CD14-positive monocyte (primary cell): ENCODE measurements at regions not wholly inside any gene's neighbourhood (a gene's known extent, or its start where the extent isn't known, plus 50 kb on each side); places are given as distances from the start of the nearest gene placed in this dataset.

Experiments used
- DNase-seq, 3 donors: peaks; one replicate each; pipeline ENCODE4 v3.0.0-alpha.2; 2011 to 2022
- H2AFZ ChIP-seq: 2 replicates; pipeline ENCODE4 v1.6.0; 2012; ENCODE audit warnings: mild to moderate bottlenecking, low read depth, low read length, inconsistent platforms; ENCODE audit not compliant: insufficient read depth, poor library complexity, severe bottlenecking
- H3K27ac ChIP-seq, 2 donors: 1 replicate in 1 of 2; 2 replicates in 1 of 2; pipeline ENCODE4 v1.5.1; 2012 to 2013; ENCODE audit warnings: low read length in 2 of 2, control low read depth in 1 of 2, inconsistent platforms in 1 of 2, low read depth in 1 of 2, mild to moderate bottlenecking in 1 of 2
- H3K27me3 ChIP-seq, 2 donors: one replicate each; pipeline versions ENCODE4 v1.6.0 to v1.6.1; 2011 to 2013; ENCODE audit warnings: low read length in 2 of 2; ENCODE audit not compliant: control insufficient read depth in 2 of 2, insufficient read depth in 2 of 2
- H3K36me3 ChIP-seq, 2 donors: replicated peaks in 1 of 2; 1 replicate in 1 of 2; 2 replicates in 1 of 2; pipeline versions ENCODE4 v1.5.1 to v1.6.1; 2012 to 2013; ENCODE audit warnings: low read length in 2 of 2, control low read depth in 1 of 2, inconsistent platforms in 1 of 2, mild to moderate bottlenecking in 1 of 2; ENCODE audit not compliant: insufficient read depth in 2 of 2, control insufficient read depth in 1 of 2
- H3K4me1 ChIP-seq, 2 donors: 1 replicate in 1 of 2; 2 replicates in 1 of 2; pipeline versions ENCODE4 v1.5.1 to v1.6.1; 2012 to 2013; ENCODE audit warnings: low read length in 2 of 2, control low read depth in 1 of 2, inconsistent platforms in 1 of 2, mild to moderate bottlenecking in 1 of 2, moderate library complexity in 1 of 2; ENCODE audit not compliant: insufficient read depth in 2 of 2, control insufficient read depth in 1 of 2
- H3K4me2 ChIP-seq: replicated peaks from 2 replicates; pipeline ENCODE3; 2012; ENCODE audit warnings: low read length, moderate library complexity, mild to moderate bottlenecking; ENCODE audit not compliant: poor library complexity, severe bottlenecking; ENCODE audit errors: extremely low read depth
- H3K4me3 ChIP-seq, 3 experiments: fragments of 200-600 bp in 1 of 3; sonication (generic) in 1 of 3; replicated peaks in 1 of 3; 1 replicate in 2 of 3; 2 replicates in 1 of 3; pipeline ENCODE4 v1.5.1; 2011 to 2013; ENCODE audit warnings: low read length in 3 of 3, mild to moderate bottlenecking in 3 of 3, control low read depth in 2 of 3, low read depth in 2 of 3, inconsistent platforms in 1 of 3, moderate library complexity in 1 of 3
- H3K79me2 ChIP-seq: 2 replicates; pipeline ENCODE4 v1.6.0; 2012; ENCODE audit warnings: mild to moderate bottlenecking, control low read depth, inconsistent platforms, low read length, moderate library complexity; ENCODE audit not compliant: insufficient read depth
- H3K9ac ChIP-seq: 2 replicates; pipeline ENCODE4 v1.6.0; 2017; ENCODE audit warnings: low read length, mild to moderate bottlenecking; ENCODE audit not compliant: insufficient read depth, poor library complexity, severe bottlenecking
- H3K9me3 ChIP-seq, 2 donors: replicated peaks in 1 of 2; 1 replicate in 1 of 2; 2 replicates in 1 of 2; pipeline versions ENCODE4 v1.5.1 to v1.6.1; 2012 to 2013; ENCODE audit warnings: low read length in 2 of 2, control low read depth in 1 of 2; ENCODE audit not compliant: control insufficient read depth in 1 of 2, insufficient read depth in 1 of 2
- H4K20me1 ChIP-seq: 2 replicates; pipeline ENCODE4 v1.6.0; 2012; ENCODE audit warnings: mild to moderate bottlenecking, low read length, control low read depth, moderate library complexity; ENCODE audit not compliant: insufficient read depth
- H3K27ac Mint-ChIP-seq, 7 donors: one replicate each; pipeline ENCODE4 v1.8.0; 2020; ENCODE audit warnings: mild to moderate bottlenecking in 7 of 7, mixed read lengths in 7 of 7, moderate library complexity in 6 of 7, inconsistent platforms in 2 of 7
- H3K27me3 Mint-ChIP-seq, 3 donors: one replicate each; pipeline ENCODE4 v1.8.0; 2021 to 2022; ENCODE audit warnings: low read depth in 3 of 3, mild to moderate bottlenecking in 3 of 3, mixed read lengths in 3 of 3, moderate library complexity in 3 of 3, inconsistent platforms in 1 of 3
- H3K36me3 Mint-ChIP-seq, 2 donors: one replicate each; pipeline ENCODE4 v1.8.0; 2020; ENCODE audit warnings: mixed read lengths in 2 of 2, inconsistent platforms in 1 of 2, mild to moderate bottlenecking in 1 of 2
- H3K4me1 Mint-ChIP-seq: one replicate; pipeline ENCODE4 v1.8.0; 2020; ENCODE audit warnings: mild to moderate bottlenecking, mixed read lengths
- H3K4me3 Mint-ChIP-seq, 2 donors: one replicate each; pipeline ENCODE4 v1.8.0; 2020; ENCODE audit warnings: mild to moderate bottlenecking in 2 of 2, mixed read lengths in 2 of 2, moderate library complexity in 1 of 2
- H3K9me3 Mint-ChIP-seq, 7 donors: one replicate each; pipeline ENCODE4 v1.8.0; 2020 to 2022; ENCODE audit warnings: mixed read lengths in 7 of 7, mild to moderate bottlenecking in 6 of 7, moderate library complexity in 6 of 7, inconsistent platforms in 2 of 7
- WGBS: methylation state at CpG from one replicate; pipeline ENCODE4 v1.1.5; 2013; ENCODE audit warnings: missing lambda C conversion rate; ENCODE audit not compliant: insufficient coverage; 5-methylcytosine and 5-hydroxymethylcytosine counted together
- intact Hi-C, 2 donors: fragments of 100-400 bp; cut with micrococcal nuclease; formaldehyde crosslinking; loops; one replicate each; pipeline versions ENCODE4 v1.15.0 to v1.15.1; 2023
- TF ChIP-seq, protein P1 (sequence below): fragments of 200-600 bp; IDR thresholded peaks from one replicate; pipeline ENCODE4 v1.8.0; 2022; ENCODE audit warnings: antibody characterized with exemption, mild to moderate bottlenecking

- intact Hi-C loops = no loop called here
- Mint-ChIP-seq H3K36me3 (no peaks in the 10 kb centered on the region), H3K4me3 (no peak overlapping the region), H3K27ac (no peak overlapping the region), H3K9me3 (peaks cover 0 to 1% (median 0%) of the 10 kb centered on the region in 7 donors), H3K4me1 (peaks cover 21% of the 10 kb centered on the region), H3K27me3 (peaks cover 4 to 5% (median 4%) of the 10 kb centered on the region in 3 donors)
- H3K27me3 ChIP-seq = no peaks in the 10 kb centered on the region
- H3K4me3 ChIP-seq = no peak overlapping the region
- H2AFZ ChIP-seq = no peak overlapping the region
- 89% methylated on average over 8 of the region's 9 CpGs for WGBS
- no peak overlapping the region for H3K27ac ChIP-seq
- no peaks in the 10 kb centered on the region for H4K20me1 ChIP-seq
- no peaks in the 10 kb centered on the region for H3K79me2 ChIP-seq
- H3K36me3 ChIP-seq = no peaks in the 10 kb centered on the region
- TF ChIP-seq, protein P1, sequence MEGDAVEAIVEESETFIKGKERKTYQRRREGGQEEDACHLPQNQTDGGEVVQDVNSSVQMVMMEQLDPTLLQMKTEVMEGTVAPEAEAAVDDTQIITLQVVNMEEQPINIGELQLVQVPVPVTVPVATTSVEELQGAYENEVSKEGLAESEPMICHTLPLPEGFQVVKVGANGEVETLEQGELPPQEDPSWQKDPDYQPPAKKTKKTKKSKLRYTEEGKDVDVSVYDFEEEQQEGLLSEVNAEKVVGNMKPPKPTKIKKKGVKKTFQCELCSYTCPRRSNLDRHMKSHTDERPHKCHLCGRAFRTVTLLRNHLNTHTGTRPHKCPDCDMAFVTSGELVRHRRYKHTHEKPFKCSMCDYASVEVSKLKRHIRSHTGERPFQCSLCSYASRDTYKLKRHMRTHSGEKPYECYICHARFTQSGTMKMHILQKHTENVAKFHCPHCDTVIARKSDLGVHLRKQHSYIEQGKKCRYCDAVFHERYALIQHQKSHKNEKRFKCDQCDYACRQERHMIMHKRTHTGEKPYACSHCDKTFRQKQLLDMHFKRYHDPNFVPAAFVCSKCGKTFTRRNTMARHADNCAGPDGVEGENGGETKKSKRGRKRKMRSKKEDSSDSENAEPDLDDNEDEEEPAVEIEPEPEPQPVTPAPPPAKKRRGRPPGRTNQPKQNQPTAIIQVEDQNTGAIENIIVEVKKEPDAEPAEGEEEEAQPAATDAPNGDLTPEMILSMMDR = no peak
- H3K9me3 ChIP-seq = no peaks in the 10 kb centered on the region
- H3K9ac ChIP-seq = no peak overlapping the region
- no peak overlapping the region for H3K4me2 ChIP-seq
- no peak for DNase-seq
- H3K4me1 ChIP-seq = peaks cover 19 to 21% of the 10 kb centered on the region in 2 donors
These were observed 95.2 kb downstream of the MAF start for GRCh38 chr16:79505344-79505743.

DNA sequence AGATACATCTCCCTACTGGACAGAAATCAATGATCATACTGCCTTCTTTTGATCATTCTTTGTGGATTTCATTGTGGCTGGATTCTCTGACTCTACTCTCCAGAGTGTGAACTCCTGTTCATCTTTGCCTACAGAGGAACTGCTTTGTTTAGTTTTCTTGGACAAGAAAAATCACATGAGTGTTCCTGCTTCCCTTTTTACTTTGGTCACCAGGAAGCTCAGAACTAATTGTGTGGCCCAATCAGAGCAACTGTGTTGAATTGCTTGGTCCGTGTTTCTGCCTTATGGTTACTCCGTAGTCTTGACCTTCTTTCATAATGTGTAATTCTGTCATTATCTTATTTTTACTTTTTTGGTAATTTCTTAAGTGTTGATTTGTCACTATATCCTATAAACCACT is 97.0 kb downstream of the MAF start:
- H3K4me3 ChIP-seq = no peak overlapping the region
- no peaks in the 10 kb centered on the region for H4K20me1 ChIP-seq
- H3K4me1 ChIP-seq = peaks cover 6 to 8% of the 10 kb centered on the region in 2 donors
- no peaks in the 10 kb centered on the region for H3K36me3 Mint-ChIP-seq
- no peaks in the 10 kb centered on the region for H3K27me3 ChIP-seq
- no peaks in the 10 kb centered on the region for H3K36me3 ChIP-seq
- H2AFZ ChIP-seq = no peak overlapping the region
- no peaks in the 10 kb centered on the region for H3K9me3 ChIP-seq
- H3K27me3 Mint-ChIP-seq = peaks cover 4 to 5% (median 4%) of the 10 kb centered on the region in 3 donors
- intact Hi-C loops = no loop called here
- H3K79me2 ChIP-seq = no peaks in the 10 kb centered on the region
- H3K27ac ChIP-seq = no peak overlapping the region
- no peak overlapping the region for H3K4me2 ChIP-seq
- H3K4me1 Mint-ChIP-seq = peaks cover 8% of the 10 kb centered on the region
- H3K9ac ChIP-seq = no peak overlapping the region
- no peak overlapping the region for H3K4me3 Mint-ChIP-seq
- H3K9me3 Mint-ChIP-seq = peaks cover 0 to 2% (median 2%) of the 10 kb centered on the region in 7 donors
- WGBS = no CpG with 5 or more reads among the region's 2 CpGs
- no peak for DNase-seq
- H3K27ac Mint-ChIP-seq = no peak overlapping the region
- TF ChIP-seq, protein P1 = no peak
